KBM-7 (cell line): ENCODE measurements at regions not wholly inside any gene's neighbourhood (a gene's known extent, or its start where the extent isn't known, plus 50 kb on each side); places are given as distances from the start of the nearest gene placed in this dataset.
"Not testable (repeated sequence)": the region's sequence is repeated elsewhere in the genome, so short reads cannot be mapped to it uniquely, and the experiment has no call there.

Experiments used
- DNase-seq: peaks from one replicate; pipeline ENCODE4 v3.0.0-alpha.2; 2015
- in situ Hi-C: fragments of 300-500 bp; cut with MboI; formaldehyde crosslinking; loops from 2 replicates; pipeline ENCODE4 v1.14.3; 2020; ENCODE audit warnings: low sequenced_read_pairs, low pct_unique_long_range_greater_than_20kb, mixed read lengths

DNA sequence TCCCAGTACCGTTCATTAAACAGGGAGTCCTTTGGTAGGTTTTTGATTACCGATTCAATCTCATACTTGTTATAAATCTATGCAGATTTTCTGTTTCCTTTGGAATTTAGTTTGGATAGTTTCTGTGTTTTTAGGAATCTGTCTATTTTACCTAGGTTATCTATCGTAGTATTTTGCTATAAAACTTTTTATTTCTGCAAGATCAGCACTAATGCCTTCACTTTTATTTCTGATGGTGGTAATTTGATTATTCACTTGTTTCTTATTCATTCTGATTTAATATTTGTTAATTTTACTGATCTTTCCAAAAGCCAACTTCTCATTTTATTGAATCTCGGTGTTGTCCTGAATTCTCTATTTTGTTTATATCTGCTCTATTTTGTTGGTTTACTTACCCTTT is 577.7 kb upstream of the NRG3 start:
- DNase-seq: no peak
- in situ Hi-C loops: no loop called here

DNA sequence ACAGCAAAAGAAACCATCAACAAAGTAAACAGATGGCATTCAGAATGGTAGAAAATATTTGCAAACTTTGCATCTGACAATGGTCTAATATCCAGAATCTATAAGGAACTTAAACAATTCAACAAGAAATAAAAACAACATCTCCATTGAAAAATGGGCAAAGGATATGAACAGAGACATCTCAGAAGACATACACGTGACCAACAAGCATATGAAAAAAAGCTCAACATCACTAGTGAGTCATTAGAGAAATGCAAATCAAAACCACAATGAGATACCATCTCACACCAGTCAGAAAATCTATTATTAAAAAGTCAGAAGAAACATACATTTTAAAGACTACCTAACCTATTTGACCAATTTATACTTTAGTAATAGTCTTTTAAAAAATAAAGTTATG is 571.3 kb upstream of the NRG3 start:
- in situ Hi-C loops: no loop called here
- DNase-seq: no peak

DNA sequence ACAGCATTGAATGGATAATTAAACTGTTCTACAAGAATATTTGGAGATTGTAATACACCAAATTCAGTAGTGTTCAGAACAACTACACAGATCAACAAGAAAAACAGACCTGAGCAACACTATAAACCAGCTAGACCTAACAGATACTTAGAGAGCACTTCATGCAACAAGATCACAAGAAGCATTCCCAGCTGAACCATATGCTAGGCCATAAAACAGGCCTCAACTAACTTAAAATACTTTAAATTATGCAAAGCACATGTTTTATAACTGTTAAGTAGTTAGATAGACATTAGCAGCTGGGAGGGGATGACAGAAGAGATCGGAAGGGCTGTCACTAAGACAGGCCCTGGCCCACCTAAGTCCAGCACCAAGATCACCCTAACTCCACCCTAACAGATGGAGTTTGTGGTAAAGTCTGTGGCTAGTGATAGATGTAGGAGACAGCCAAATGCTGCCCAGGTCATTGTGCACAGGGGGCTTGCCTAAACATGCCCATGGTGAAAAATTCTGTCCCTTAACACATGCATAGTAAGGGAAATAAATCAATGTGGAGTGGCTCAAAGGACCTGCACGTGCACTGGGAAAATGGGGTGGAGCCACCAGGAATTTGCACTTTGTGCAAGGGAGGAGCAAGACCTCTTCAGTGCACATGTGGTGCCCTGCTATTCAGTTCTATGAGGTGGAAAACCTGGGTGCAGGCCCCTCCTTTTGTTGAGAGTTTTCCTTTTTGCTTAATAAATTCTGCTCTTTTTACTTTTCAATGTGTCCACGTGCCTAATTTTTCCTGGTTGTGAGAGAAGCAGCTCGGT is 567.8 kb upstream of the NRG3 start:
- in situ Hi-C loops: no loop called here
- DNase-seq: peak; percentile 18

DNA sequence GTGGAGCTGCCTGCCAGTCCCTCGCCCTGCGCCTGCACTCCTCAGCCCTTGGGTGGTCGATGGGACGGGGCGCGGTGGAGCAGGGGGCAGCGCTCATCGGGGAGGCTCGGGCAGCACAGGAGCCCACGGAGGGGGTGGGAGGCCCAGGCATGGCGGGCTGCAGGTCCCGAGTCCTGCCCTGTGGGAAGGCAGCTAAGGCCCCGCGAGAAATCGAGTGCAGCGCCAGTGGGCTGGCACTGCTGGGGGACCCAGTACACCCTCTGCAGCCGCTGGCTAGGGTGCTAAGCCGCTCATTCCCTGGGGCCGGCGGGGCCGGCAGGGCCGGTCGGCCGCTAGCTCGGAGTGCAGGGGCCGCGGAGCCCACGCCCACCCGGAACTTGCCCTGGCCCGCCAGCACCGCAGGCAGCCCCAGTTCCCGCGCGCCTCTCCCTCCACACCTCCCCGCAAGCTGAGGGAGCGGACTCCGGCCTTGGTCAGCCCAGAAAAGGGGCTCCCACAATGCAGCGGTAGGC is 565.9 kb upstream of the NRG3 start:
- in situ Hi-C loops: no loop called here

DNA sequence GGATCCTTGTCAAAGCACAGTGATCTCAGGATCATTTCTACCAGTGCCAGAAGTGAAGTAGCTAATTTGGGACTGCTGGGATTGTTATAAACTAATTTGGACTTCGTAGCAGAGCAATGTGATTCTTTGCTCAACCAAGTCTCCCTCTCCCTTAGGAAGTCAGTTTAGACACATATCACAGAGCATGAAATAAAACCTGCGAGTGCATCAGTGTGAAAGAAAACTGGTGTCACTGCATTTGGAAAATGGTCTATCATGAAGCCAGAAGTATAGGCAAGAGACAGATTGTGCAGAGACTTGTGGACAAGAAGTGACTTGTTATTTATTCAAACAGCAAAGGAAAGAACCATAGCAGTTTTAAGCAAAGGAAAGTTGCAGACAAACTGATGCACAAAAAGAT is 560.5 kb upstream of the NRG3 start:
- DNase-seq: no peak
- in situ Hi-C loops: no loop called here

More for the DNA sequence above, 565.9 kb upstream of the NRG3 start:
- no peak for DNase-seq

DNA sequence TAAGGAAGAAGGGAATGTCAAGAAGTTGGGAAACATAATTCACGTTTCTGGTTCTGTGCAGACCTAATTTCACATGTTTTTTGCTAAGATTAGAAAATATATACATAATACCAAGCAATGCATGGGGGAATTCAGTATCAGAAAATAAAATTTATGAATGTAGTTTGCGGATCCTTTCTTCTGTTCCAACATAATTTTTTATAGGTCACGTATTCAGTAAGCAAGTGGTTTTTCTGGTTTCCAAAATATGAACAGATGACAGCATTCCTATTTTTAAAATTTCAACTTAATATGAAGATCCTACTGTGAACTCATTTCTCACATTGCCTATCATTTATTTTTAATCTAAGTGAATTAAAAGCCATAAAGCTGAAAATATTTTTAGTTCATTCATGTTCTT is 560.0 kb upstream of the NRG3 start:
- in situ Hi-C loops: no loop called here
- no peak for DNase-seq

DNA sequence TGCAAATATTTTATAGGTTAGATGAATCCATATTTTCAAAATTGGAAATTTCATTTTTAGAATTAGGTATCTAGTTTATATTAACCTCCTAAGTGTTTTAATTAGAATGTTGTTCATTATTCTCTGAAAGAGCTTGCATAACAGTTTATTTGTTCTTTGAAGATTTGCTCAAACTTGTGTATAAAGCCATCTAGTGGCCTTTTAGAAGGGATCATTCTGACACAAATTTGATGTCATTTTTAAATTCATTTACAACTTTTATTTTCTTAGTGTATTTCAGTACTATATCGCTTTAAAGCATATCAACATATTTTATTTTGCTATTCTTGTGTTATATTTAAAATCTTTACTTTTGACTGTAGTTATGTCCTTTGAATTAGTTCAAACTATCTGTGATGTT is 527.0 kb upstream of the NRG3 start:
- DNase-seq: no peak
- in situ Hi-C loops: no loop called here

DNA sequence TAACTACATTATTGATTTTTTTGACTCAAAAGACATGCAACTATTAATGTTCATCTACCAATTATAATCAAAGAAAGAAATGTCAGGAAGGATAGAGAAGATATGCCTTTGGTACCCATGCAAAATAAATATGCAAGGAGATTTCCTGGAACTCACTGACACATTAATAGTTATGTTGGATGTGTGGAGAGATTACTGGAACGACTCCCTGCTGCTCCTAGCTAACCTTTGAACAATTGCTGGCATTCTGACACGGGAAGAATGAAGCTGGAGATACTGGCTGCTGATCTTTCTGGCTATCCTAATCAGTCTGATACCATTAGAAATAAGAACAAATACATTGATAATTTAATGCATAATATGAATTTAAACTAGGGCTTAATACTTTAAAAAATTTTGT is 507.9 kb upstream of the NRG3 start:
- in situ Hi-C loops: no loop called here
- DNase-seq: no peak

DNA sequence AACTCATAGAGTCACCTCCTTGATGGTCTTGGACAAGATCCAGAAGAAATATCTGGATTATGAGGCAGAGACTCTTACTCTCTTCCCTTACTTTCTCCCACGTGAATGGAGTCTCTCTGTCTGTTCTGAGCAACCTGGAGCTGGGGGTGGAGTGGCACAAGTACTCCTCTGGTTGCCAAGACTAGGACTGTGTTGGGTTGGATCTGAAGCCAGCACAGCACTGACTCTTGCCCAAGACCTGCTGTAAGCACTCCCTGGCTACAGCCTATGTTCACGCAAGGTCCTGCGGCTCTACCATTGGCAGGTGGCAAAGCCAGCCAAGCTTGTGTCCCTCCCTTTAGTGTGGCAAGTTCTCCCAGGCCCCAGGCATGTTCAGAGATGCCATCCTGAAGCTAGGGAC is 488.2 kb upstream of the NRG3 start:
- in situ Hi-C loops: no loop called here

DNA sequence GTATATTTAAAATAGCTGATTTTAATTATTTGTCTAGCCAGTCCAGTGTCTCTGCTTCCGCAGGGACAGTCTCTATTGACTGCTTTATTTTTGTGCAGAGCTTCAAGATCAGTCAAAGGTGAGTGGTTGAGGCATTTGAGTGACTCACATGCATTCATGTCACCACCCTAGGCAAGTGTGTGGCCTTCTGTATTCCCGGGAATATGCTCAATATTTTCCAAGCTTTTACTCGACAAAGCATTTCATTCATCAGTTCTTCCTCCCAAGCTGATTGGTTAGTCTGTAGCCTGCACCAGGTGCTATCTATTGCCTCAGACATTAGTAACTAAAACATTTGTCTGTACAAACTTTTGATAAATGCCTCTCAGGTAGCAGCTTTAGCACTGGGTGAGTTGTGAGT is 471.5 kb upstream of the NRG3 start:
- in situ Hi-C loops: no loop called here
- DNase-seq: no peak

More for the DNA sequence above, 488.2 kb upstream of the NRG3 start:
- no peak for DNase-seq

DNA sequence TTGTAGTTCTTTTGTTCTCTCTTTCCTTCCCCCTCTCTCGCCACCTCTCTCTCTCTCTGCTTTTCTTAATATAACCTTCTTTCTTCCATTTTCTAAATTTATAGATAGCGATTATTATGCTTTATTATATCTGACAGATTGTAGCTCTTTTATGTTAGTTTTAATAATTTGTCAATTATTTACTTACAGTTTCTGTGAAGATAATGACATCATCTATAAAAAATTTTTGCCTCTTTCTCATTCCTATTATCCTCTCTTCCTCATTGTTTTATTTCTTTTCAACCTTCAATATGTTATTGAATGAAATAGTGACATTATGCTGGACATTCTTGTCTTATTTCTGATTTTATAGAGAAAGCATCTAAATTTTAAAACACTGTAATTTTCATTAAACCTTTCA is 469.6 kb upstream of the NRG3 start:
- in situ Hi-C loops: no loop called here
- DNase-seq: no peak

DNA sequence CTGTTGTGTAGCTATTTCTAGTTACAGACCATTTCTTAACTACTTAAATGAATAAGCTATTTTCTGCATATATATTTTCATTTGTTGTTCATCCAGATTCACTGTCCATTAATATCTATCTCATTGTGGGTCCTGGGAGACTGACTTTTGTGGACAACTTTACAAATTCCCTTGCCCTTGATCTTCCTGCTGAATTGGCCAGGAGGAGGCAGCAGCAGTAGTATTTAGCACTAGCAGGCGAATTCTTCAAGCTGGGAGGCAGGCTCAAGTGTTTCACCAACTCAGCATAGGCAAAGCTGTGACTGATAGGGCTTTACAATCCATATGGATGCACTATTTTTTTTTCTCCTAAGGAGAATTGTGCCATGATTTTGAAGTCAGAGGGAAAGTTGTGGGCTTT is 461.0 kb upstream of the NRG3 start:
- in situ Hi-C loops: no loop called here
- DNase-seq: no peak

DNA sequence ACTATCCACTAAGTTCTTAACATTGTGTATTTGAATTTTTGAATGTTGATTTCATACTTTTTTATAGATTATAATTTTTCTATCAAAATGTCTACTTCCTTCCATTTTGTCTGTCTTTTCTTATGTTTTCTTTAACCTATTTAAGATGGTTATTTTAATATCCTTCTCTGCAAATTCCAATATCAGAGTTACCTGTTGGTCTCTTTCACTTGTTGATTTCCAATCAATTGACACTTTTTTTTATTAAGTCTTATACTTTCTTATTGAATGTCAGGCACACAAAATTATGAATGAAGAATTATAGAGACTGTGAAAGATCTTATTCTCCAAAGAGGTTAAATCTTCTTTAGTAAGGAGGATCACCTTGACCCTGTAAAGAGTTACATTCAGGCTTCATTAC is 448.3 kb upstream of the NRG3 start:
- in situ Hi-C loops: no loop called here
- DNase-seq: no peak

DNA sequence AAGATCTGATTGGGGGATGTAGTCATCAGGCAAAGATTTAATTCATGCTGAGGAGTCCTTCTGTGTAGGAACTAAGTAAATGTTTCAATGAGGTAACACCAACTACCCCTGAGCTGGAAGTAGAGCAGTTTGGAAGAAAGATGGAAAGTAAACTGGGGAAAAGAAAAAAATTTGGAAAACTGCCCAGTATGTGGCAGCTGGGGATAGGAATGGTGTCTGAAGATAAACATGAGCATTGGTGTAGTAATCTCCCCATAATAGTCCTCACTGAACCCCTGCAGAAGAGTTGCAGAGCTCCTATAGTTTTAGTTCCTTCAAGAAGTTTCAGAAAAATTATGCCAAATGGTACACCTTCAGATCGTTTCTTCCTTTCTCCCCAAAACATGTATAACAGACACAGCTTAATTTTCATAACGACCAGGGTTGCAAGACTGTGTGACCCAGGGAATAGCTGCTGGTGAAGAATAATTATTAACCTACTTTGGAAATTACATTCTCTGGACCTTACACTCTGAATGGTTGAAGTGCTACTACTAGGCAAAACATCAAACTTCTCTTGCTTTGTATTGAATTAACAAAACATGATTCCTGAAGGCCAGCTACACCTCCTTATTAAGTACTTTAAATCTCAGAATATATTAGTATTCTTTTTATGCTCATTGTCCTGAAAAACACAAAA is 446.4 kb upstream of the NRG3 start:
- in situ Hi-C loops: no loop called here
- DNase-seq: no peak

DNA sequence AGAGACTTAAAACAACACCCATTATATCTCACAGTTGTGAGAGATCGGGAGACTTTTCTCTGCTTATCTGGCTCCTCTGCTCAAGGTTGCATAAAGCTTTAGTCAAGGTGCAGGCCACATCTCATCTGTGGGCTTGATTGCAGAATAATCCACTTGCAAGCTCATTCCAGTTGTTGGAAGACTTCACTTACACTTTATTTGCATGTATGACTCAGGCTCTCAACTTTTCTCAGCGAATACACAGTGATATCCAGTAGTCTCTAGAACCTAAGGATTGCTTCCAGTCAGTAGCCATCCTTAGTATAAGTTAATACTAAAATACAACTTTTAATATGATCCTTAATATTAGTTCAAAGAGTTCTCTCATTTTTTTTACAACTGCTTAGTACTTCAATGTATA is 435.5 kb upstream of the NRG3 start:
- in situ Hi-C loops: no loop called here
- DNase-seq: no peak

DNA sequence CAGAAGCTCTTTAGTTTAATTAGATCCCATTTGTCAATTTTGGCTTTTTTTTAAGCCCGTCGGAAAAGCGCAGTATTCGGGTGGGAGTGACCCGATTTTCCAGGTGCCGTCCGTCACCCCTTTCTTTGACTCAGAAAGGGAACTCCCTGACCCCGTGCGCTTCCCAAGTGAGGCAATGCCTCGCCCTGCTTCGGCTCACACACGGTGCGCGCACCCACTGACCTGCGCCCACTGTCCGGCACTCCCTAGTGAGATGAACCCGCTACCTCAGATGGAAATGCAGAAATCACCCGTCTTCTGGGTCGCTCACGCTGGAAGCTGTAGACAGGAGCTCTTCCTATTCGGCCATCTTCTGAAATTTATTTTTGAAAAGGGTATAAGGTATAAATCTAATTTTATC is 433.4 kb upstream of the NRG3 start:
- DNase-seq, in situ Hi-C loops: not testable (repeated sequence)

DNA sequence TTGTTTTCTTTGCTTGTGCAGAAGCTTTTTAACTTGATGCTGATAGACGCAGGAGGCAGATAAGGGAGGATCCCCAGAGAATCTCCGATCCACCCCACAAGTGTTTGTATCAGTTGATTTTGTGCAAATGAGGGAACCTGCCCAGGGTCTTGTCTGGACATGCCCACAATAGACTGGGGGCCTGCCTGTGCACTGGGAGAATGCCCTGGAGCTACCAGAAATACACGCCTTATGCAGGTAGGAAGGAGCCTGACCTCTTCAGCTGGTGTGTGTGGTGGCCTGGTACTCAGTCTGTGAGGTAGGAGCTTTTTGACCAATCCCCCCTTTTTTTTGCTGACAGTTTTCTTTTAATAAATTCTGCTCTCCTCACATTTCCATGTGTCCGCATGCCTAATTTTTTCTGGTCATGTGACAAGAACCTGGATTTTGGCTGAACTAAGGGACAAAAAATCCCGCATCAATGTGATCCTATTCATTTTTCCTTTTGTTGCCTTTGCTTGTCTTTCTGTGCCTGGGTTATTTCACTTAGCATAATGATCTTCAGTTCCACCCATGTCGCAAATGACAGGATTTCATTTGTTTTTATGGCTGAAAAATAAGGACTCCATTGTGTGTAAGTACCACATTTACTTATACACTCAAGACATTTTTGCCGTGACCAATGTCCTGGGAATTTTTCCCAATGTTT is 430.6 kb upstream of the NRG3 start:
- peak; percentile 3 for DNase-seq
- in situ Hi-C loops: no loop called here

DNA sequence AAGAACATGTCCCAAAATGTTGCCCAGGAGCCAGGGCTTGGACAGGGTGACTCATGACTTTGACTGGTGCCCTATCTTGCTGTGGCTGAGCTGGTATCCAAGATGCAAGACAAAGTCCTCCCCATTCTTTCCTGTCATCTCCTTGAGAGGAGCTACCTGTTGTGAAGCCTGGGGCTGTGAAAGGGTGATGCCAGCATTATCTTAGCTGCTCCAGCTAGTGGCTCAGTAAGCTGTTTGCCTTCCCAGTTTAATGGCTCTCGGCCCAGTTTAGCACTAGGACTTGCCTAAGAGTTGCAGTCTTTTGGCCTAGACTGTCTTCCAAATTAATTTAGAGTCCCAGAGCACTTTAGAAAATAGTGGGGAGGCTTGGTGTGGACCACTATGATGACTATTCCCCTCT is 424.3 kb upstream of the NRG3 start:
- in situ Hi-C loops: no loop called here
- no peak for DNase-seq

DNA sequence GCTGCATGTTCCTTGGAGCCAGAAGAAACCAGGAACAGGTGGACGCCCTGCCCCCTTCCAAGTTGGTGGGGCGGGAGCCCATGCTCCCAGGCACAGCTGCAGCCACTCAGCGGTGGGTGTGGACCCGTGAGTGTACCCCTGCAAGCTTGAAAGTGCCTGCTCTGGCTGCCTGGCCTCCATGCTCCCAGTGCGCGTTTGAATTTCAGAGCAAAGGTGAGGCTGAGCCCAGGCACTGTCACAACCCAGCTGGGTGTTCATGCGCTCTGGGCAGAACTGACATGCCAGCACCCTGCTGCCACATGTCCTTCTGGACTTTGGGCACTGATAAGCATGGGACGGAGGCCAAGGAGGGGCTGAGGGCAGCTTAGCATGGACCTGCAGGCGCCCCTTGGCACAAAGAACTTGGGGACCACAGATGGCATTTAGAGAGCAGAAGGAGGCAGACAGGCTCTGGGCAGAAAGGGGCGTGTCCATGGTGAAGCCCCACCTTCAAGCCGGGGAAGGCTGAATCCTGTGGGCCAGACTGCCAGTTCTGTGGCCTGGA is 402.0 kb upstream of the NRG3 start:
- DNase-seq: no peak
- in situ Hi-C loops: no loop called here

DNA sequence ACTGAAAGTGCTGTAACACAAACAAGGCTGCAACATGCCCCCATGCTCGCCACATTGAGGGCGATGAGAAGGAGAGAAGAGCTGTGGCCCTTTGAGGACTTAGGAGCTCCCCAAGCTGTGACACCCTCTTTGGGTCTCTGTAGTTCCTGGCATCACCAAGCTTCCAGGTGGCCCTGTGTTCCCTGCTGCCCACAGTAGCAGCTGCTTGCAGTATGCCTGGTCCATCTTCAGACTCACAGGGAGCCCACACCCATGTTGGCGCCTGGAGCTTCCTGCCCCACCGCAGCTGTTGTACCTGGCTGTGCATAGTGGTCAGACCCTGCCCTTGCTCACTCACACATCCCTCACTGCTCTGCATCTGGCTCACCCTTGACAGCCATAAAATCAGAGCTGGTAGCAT is 401.2 kb upstream of the NRG3 start:
- DNase-seq: no peak

More for the DNA sequence above, 401.2 kb upstream of the NRG3 start:
- in situ Hi-C loops: no loop called here
